K562 (cell line): ENCODE measurements at regions not wholly inside any gene's neighbourhood (a gene's known extent, or its start where the extent isn't known, plus 50 kb on each side); places are given as distances from the start of the nearest gene placed in this dataset.

Experiments used
- ATAC-seq: fragments of 200-7000 bp; cut with Tn5 transposase; 3 replicates; pipeline ENCODE4 v1.9.1; 2020; ENCODE audit warnings: moderate library complexity
- BruUV-seq: library from RNA; stranded (reverse); fragments of 400-500 nt; replicated peaks from 2 replicates; lab custom pipeline; 2021; lab: Mats Ljungman, UMichigan
- CTCF ChIA-PET: fragments of 300-600 bp; formaldehyde crosslinking; extraction: SDS; loops from one replicate; lab custom pipeline; 2021; ENCODE audit warnings: low intra/inter-chr PET ratio; lab: Yijun Ruan, JAX
- POLR2A ChIA-PET: fragments of 300-600, 350-650 bp; sonication (Branson Sonifier 250); formaldehyde crosslinking; extraction: SDS; loops from one replicate; lab custom pipeline; 2021; ENCODE audit warnings: antibody characterized with exemption, inconsistent platforms; lab: Yijun Ruan, JAX
- DNase-seq, 4 experiments: peaks; one replicate each; pipeline versions ENCODE4 v3.0.0 to v3.0.0-alpha.2; 2011 to 2018; ENCODE audit warnings: low spot score in 3 of 4, mixed read lengths in 3 of 4; ENCODE audit errors: extremely low read depth in 1 of 4
- FAIRE-seq: peaks from 2 replicates; lab custom pipeline; 2011; peaks lifted over from hg19 to GRCh38; lab: Jason Lieb, UNC
- H2AFZ ChIP-seq: 2 replicates; pipeline ENCODE4 v1.6.0; 2011; ENCODE audit warnings: low read depth, low read length, control low read depth, inconsistent platforms
- H3K27ac ChIP-seq: fragments of 200-600 bp; 3 replicates; pipeline ENCODE4 v1.8.0; 2011; ENCODE audit warnings: low read depth, mild to moderate bottlenecking, control low read depth, inconsistent platforms, low read length, moderate library complexity, mixed read lengths; ENCODE audit errors: extremely low read depth
- H3K27me3 ChIP-seq, 2 experiments: fragments of 300-600 bp in 1 of 2; 2 replicates in 1 of 2; 3 replicates in 1 of 2; pipeline versions ENCODE4 v1.6.0 to v1.8.0; 2011; ENCODE audit warnings: inconsistent platforms in 2 of 2, low read length in 2 of 2, mild to moderate bottlenecking in 1 of 2, mixed read lengths in 1 of 2, moderate library complexity in 1 of 2; ENCODE audit not compliant: control insufficient read depth in 2 of 2, insufficient read depth in 2 of 2
- H3K36me3 ChIP-seq: fragments of 300-600 bp; 3 replicates; pipeline ENCODE4 v1.8.0; 2011; ENCODE audit warnings: mild to moderate bottlenecking, low read length, inconsistent platforms; ENCODE audit not compliant: control insufficient read depth, insufficient read depth
- H3K4me1 ChIP-seq, 2 experiments: fragments of 200-600 bp in 1 of 2; replicated peaks in 1 of 2; 2 replicates in 1 of 2; 3 replicates in 1 of 2; pipeline versions ENCODE4 v1.5.1 to v1.8.0; 2011; ENCODE audit warnings: inconsistent platforms in 2 of 2, low read length in 2 of 2, mild to moderate bottlenecking in 1 of 2, mixed read lengths in 1 of 2, moderate library complexity in 1 of 2; ENCODE audit not compliant: control insufficient read depth in 2 of 2, insufficient read depth in 2 of 2
- H3K4me2 ChIP-seq: 2 replicates; pipeline ENCODE4 v1.6.1; 2011; ENCODE audit warnings: low read length, control low read depth, inconsistent platforms, mixed read lengths; ENCODE audit not compliant: insufficient read depth
- H3K4me3 ChIP-seq: fragments of 200-600 bp; sonication (generic), shearing (Covaris generic); 2 replicates; pipeline ENCODE4 v1.5.1; 2016; ENCODE audit warnings: control low read depth, inconsistent platforms
- H3K79me2 ChIP-seq: fragments of 200-600 bp; 3 replicates; pipeline ENCODE4 v1.8.0; 2011; ENCODE audit warnings: low read length, inconsistent platforms; ENCODE audit not compliant: control insufficient read depth, insufficient read depth
- H3K9ac ChIP-seq, 2 experiments: 2 replicates each; pipeline versions ENCODE4 v1.6.0 to v1.6.1; 2011; ENCODE audit warnings: low read depth in 2 of 2, low read length in 2 of 2, control low read depth in 1 of 2, inconsistent platforms in 1 of 2, mild to moderate bottlenecking in 1 of 2, mixed read lengths in 1 of 2; ENCODE audit not compliant: insufficient read depth in 1 of 2
- H3K9me1 ChIP-seq: one replicate; pipeline ENCODE4 v1.6.0; 2011; ENCODE audit warnings: inconsistent platforms, mild to moderate bottlenecking, low read length, moderate library complexity; ENCODE audit not compliant: control insufficient read depth, insufficient read depth
- H3K9me3 ChIP-seq: replicated peaks from 2 replicates; pipeline ENCODE4 v1.5.1; 2011; ENCODE audit warnings: low read depth, low read length, inconsistent platforms; ENCODE audit not compliant: control insufficient read depth, insufficient read depth
- H4K20me1 ChIP-seq: replicated peaks from 2 replicates; pipeline ENCODE4 v1.6.1; 2011; ENCODE audit warnings: low read length, inconsistent platforms, mixed read lengths; ENCODE audit not compliant: control insufficient read depth, insufficient read depth
- ADNP ChIP-seq: fragments of 200-800 bp; sonication (Bioruptor generic); IDR thresholded peaks from 2 replicates; pipeline ENCODE4 v1.6.1; 2016; ENCODE audit warnings: missing genetic modification characterization, missing compliant biosample characterization
- ARID2 ChIP-seq: fragments of 450-650 bp; IDR thresholded peaks from 2 replicates; pipeline ENCODE4 v1.6.1; 2017; ENCODE audit warnings: antibody characterized with exemption, mild to moderate bottlenecking
- HLTF ChIP-seq: fragments of 450-650 bp; IDR thresholded peaks from 2 replicates; pipeline ENCODE4 v1.6.1; 2016
- HSF4 ChIP-seq: fragments of 250-450 bp; sonication (Bioruptor Pico); IDR thresholded peaks from 2 replicates; pipeline ENCODE4 v2.1.2; 2022; ENCODE audit warnings: mild to moderate bottlenecking, moderate library complexity, borderline replicate concordance
- JUND ChIP-seq, 2 experiments: IDR thresholded peaks; 2 replicates in 1 of 2; 3 replicates in 1 of 2; pipeline ENCODE4 v1.6.1; 2011; ENCODE audit warnings: borderline replicate concordance in 2 of 2, low read depth in 2 of 2, low read length in 2 of 2, improper control_type of control experiment in 1 of 2, missing biosample characterization in 1 of 2, missing genetic modification characterization in 1 of 2, missing genetic modification reagents in 1 of 2
- RBM34 ChIP-seq: fragments of 200-400 bp; formaldehyde crosslinking; IDR thresholded peaks from 2 replicates; pipeline ENCODE4 v1.6.1; 2018; ENCODE audit warnings: low read length, borderline replicate concordance; ENCODE audit not compliant: insufficient read depth
- SIX5 ChIP-seq, 2 experiments: IDR thresholded peaks; 2 replicates each; pipeline ENCODE4 v1.6.1; 2011; ENCODE audit warnings: low read length in 2 of 2, borderline replicate concordance in 1 of 2, low read depth in 1 of 2, mild to moderate bottlenecking in 1 of 2, moderate library complexity in 1 of 2; ENCODE audit not compliant: insufficient read depth in 1 of 2
- TSC22D4 ChIP-seq: fragments of 450-650 bp; IDR thresholded peaks from 2 replicates; pipeline ENCODE4 v1.6.1; 2016; ENCODE audit warnings: missing genetic modification characterization, missing biosample characterization, control low read depth
- VEZF1 ChIP-seq: fragments of 200-800 bp; sonication (Bioruptor generic); IDR thresholded peaks from 2 replicates; pipeline ENCODE4 v1.6.1; 2017; ENCODE audit warnings: missing genetic modification characterization, missing compliant biosample characterization
- ZBED1 ChIP-seq: IDR thresholded peaks from 2 replicates; pipeline ENCODE4 v1.6.1; 2014
- ZNF143 ChIP-seq: sonication (generic); formaldehyde crosslinking; IDR thresholded peaks from 2 replicates; pipeline ENCODE4 v1.9.0; 2022; ENCODE audit warnings: mild to moderate bottlenecking, missing genetic modification reagents
- ZNF75A ChIP-seq: fragments of 450-650 bp; formaldehyde crosslinking; IDR thresholded peaks from 2 replicates; pipeline ENCODE4 v1.4.0; 2020; ENCODE audit warnings: mild to moderate bottlenecking
- ZSCAN32 ChIP-seq: fragments of 450-650 bp; formaldehyde crosslinking; IDR thresholded peaks from 2 replicates; pipeline ENCODE4 v1.4.0; 2020; ENCODE audit warnings: mild to moderate bottlenecking, moderate library complexity
- ZZZ3 ChIP-seq: fragments of 450-650 bp; IDR thresholded peaks from 2 replicates; pipeline ENCODE4 v1.6.1; 2016; ENCODE audit warnings: antibody characterized with exemption, mild to moderate bottlenecking, moderate library complexity
- WGBS: fragments of 100-300 bp; shearing (Covaris generic); methylation state at CpG from one replicate; pipeline ENCODE4 v1.1.6; 2016; ENCODE audit warnings: low coverage, mixed read lengths; ENCODE audit not compliant: insufficient coverage; ENCODE audit errors: missing lambda C conversion rate; 5-methylcytosine and 5-hydroxymethylcytosine counted together
- in situ Hi-C: fragments of 300-500 bp; cut with MboI; formaldehyde crosslinking; loops from 4 replicates; pipeline ENCODE4 v1.15.0; 2018; ENCODE audit warnings: inconsistent platforms, mixed read lengths
- intact Hi-C: fragments of 100-400 bp; cut with micrococcal nuclease; formaldehyde crosslinking; loops from 2 replicates; pipeline ENCODE4 v1.14.2; 2022

DNA sequence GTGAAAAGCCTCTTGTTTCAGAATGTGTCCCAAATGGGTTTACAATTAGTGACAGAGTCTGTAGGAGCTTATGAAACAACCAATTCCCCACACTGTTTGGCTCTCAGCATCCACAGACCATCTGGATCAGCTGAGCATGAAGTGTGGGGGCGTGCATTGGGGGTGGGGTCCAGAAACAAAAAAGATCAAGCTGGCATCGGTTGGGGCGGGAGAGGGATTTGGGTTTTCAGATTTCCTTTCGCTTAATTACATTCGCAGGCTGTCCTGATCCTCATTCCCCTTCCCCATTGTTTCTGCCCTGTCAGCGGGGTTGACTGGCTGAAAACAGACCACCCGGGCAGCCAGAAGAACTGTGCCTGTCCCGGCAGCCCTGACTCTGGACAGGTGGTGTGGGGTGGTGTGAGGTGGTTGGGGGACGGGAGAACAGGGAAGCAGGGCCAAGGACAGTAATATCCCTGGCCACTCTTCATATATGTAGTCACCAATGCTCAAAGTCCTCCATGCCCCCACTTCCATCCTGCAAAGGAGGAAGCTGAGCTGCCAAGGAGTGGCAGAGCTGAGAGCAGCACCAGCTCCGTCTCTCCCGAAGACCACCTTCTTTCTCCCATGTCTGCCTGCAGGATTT is 92.0 kb downstream of the IER5 start:
- whole genome bisulfite sequencing = 14% methylated on average over 11 of the region's 11 CpGs
- no peak for ATAC-seq
- CTCF ChIA-PET = no interaction called here

More for the DNA sequence above, 92.0 kb downstream of the IER5 start:
- H3K9ac ChIP-seq = no peak overlapping the region
- BruUV-seq = no TSS peak
- no peaks in the 10 kb centered on the region for H3K79me2 ChIP-seq
- H4K20me1 ChIP-seq = no peaks in the 10 kb centered on the region; the same call in 1 of the 2 replicates
- TF ChIP-seq SIX5 (IDR thresholded peaks at IDR 0.05; ENCODE audit: borderline replicate concordance in 1 of 2, insufficient read depth in 1 of 2, low read depth in 1 of 2, low read length in 2 of 2) = no peak
- TF ChIP-seq TSC22D4 (tag) = no peak
- TF ChIP-seq ZSCAN32 (CRISPR knock-in tag) = no peak
- TF ChIP-seq ZNF75A (CRISPR knock-in tag) = no peak
- no peak for TF ChIP-seq HLTF
- no peak for TF ChIP-seq HSF4 (CRISPR knock-in tag)
- TF ChIP-seq ZZZ3 = no peak
- no peak for TF ChIP-seq ADNP (tag)
- no peak for TF ChIP-seq RBM34
- no peak for TF ChIP-seq VEZF1
- TF ChIP-seq JUND (IDR thresholded peaks at IDR 0.05; ENCODE audit: borderline replicate concordance, low read depth, low read length) = no peak
- TF ChIP-seq JUND (tag; IDR thresholded peaks at IDR 0.05; ENCODE audit: borderline replicate concordance, low read depth, low read length) = no peak
- TF ChIP-seq ZNF143 = no peak
- no peak for TF ChIP-seq ZBED1
- no peak for TF ChIP-seq ARID2
- intact Hi-C loops = no loop called here
- no peaks in the 10 kb centered on the region for H3K9me3 ChIP-seq
- no peak for DNase-seq
- H3K4me3 ChIP-seq = no peak overlapping the region
- H3K27me3 ChIP-seq = peaks cover 46 to 67% of the 10 kb centered on the region in 2 experiments
- H3K36me3 ChIP-seq = no peaks in the 10 kb centered on the region
- H2AFZ ChIP-seq = no peak overlapping the region
- no peak overlapping the region for H3K27ac ChIP-seq
- H3K4me1 ChIP-seq = peaks cover under 1 to 12% of the 10 kb centered on the region in 2 experiments; a peak in 2 of 5 replicates
- FAIRE-seq = no peak
- H3K9me1 ChIP-seq = no peaks in the 10 kb centered on the region
- POLR2A ChIA-PET = interaction anchor here (0.8 to 1.6 kb wide), 2 partner anchors 11 to 90 kb away, joined by 3 to 4 read pairs; no protein-coding TSS in a partner anchor
- in situ Hi-C loops = no loop called here
- H3K4me2 ChIP-seq = no peak overlapping the region
